ENCODE measurements at regions not wholly inside any gene's neighbourhood (a gene's known extent, or its start where the extent isn't known, plus 50 kb on each side); places are given as distances from the start of the nearest gene placed in this dataset.

DNA sequence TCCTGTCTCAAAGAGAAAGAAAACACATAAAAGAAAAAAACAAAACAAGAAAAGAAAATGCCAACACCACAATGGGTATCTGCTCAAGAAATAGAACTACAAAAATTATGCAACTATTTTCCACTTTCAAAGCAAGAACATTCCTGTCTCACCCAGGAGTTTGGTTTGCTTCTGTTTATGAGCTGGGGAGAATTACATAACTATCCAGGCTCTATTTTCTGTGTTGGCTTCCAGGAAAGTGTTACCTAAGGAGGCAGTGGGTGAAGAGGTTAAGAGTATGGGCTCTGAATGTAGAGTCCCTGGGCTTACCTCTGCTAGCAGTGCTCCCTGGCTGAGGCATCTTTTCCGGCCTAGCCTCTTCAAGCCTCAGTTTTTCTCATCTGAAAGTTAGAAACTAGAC, 426.7 kb downstream of the MIAT start:
- H3K9me3 ChIP-seq (replicated peaks in 1 of 2; ENCODE audit: control insufficient read depth in 2 of 2, insufficient read depth in 1 of 2, low read depth in 1 of 2, low read length in 2 of 2), result no peaks in the 10 kb centered on the region
- no peak overlapping the region for H3K18ac ChIP-seq (ENCODE audit: low read length)
- no peak overlapping the region for H2BK120ac ChIP-seq (ENCODE audit: low read depth, low read length)
- H2AK5ac ChIP-seq (ENCODE audit: low read depth, low read length), result no peak overlapping the region
- no peak overlapping the region for H2BK12ac ChIP-seq (ENCODE audit: low read length)
- no peak overlapping the region for H4K91ac ChIP-seq (ENCODE audit: low read depth, low read length, poor library complexity)
- H3K14ac ChIP-seq (ENCODE audit: low read length), result no peak overlapping the region
- H3K36me3 ChIP-seq (replicated peaks in 1 of 2; ENCODE audit: control insufficient read depth in 2 of 2, insufficient read depth in 2 of 2, low read length in 2 of 2), result no peaks in the 10 kb centered on the region
- no peak overlapping the region for H4K8ac ChIP-seq (ENCODE audit: low read depth, low read length)
- no peak overlapping the region for H3K4me2 ChIP-seq (ENCODE audit: insufficient read depth, low read length, poor library complexity, severe bottlenecking)
- WGBS, 2 donors (ENCODE audit: extremely low coverage in 2 of 2, insufficient read length in 2 of 2, insufficient replicate concordance in 1 of 2), result no CpG with 5 or more reads among the region's 1 CpG
- H3K27me3 ChIP-seq (ENCODE audit: control insufficient read depth in 3 of 3, insufficient read depth in 3 of 3, low read depth in 1 of 3, low read length in 3 of 3), result no peaks in the 10 kb centered on the region
- no peak overlapping the region for H2AFZ ChIP-seq (ENCODE audit: low read length)
- no peak overlapping the region for H3K9ac ChIP-seq (ENCODE audit: low read depth, low read length, poor library complexity)
- no peak overlapping the region for H3K4ac ChIP-seq (ENCODE audit: low read length)
- peaks cover 1 to 12% of the 10 kb centered on the region in 2 donors for H3K4me1 ChIP-seq (ENCODE audit: control insufficient read depth in 2 of 2, insufficient read depth in 1 of 2, low read depth in 1 of 2, low read length in 2 of 2)
- no peak for DNase-seq (ENCODE audit: low spot score)
- H2BK5ac ChIP-seq (ENCODE audit: low read length), result no peak overlapping the region
- no peak overlapping the region for H3K27ac ChIP-seq (replicated peaks; ENCODE audit: low read length)
- H3K23ac ChIP-seq (ENCODE audit: low read depth, low read length, poor library complexity), result no peak overlapping the region
- H3K79me1 ChIP-seq (ENCODE audit: low read depth, low read length), result no peaks in the 10 kb centered on the region
- no peak overlapping the region for H2BK15ac ChIP-seq (ENCODE audit: low read length)
- no peak overlapping the region for H3K4me3 ChIP-seq (ENCODE audit: low read length in 2 of 2)

DNA sequence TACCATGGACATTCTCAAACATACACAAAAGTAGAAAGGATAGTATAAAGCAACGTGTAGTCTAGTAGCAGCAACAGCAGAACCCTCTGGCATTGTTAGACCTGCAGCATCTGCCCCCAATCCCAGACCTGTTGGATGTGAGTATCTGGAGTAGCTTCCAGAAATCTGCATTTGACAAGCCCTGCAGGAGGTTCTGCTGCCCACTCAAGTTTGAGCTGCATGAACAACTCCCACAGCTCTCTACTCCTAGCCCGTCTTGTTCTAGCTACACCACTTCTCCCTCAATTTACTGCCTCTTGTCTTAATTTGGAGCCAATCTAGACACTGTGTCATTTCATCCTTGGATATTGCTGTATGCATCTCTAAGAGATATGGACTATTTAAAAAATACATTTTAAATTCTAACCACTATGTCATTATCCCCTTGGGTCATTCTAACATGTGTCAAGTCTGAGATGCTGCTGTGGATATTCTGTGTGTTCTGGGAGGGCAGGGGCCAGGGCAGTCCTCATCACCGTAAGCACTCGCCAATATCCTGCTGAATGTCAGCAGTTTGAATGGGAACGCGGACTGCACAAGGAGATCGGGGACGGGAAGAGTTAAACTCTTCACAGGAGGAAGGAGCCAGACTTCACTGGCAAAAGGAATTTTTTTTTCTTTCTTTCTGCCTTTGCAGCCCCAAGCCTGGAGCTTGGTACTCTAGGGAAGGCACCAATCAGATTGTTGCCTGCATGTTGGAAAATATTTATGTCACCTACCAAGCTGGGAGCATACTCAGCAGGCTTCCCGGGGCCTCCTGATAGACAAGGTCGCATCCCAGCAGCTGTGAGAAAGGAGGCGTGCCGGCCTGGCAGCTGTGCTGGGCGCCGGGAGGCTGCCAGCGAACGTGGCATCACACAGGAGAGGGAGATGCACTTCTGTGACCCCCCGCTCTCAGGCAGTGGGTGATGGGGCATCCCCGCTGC, 429.0 kb downstream of the MIAT start:
- Histone ChIP-seq H2AFZ (ENCODE audit: low read length) (peak overlapping the region; percentile 6), H3K18ac (ENCODE audit: low read length) (peak overlapping the region; percentile 66), H3K27me3 (ENCODE audit: control insufficient read depth in 3 of 3, insufficient read depth in 3 of 3, low read depth in 1 of 3, low read length in 3 of 3) (no peaks in the 10 kb centered on the region), H2BK15ac (ENCODE audit: low read length) (no peak overlapping the region), H3K4me2 (ENCODE audit: insufficient read depth, low read length, poor library complexity, severe bottlenecking) (no peak overlapping the region), H2BK5ac (ENCODE audit: low read length) (no peak overlapping the region), H2BK120ac (ENCODE audit: low read depth, low read length) (no peak overlapping the region), H3K79me1 (ENCODE audit: low read depth, low read length) (no peaks in the 10 kb centered on the region), H3K4ac (ENCODE audit: low read length) (no peak overlapping the region), H3K27ac (replicated peaks; ENCODE audit: low read length) (no peak overlapping the region), H3K4me1 (ENCODE audit: control insufficient read depth in 2 of 2, insufficient read depth in 1 of 2, low read depth in 1 of 2, low read length in 2 of 2) (peaks cover 0 to 12% of the 10 kb centered on the region in 2 donors), H3K9me3 (replicated peaks in 1 of 2; ENCODE audit: control insufficient read depth in 2 of 2, insufficient read depth in 1 of 2, low read depth in 1 of 2, low read length in 2 of 2) (no peaks in the 10 kb centered on the region), H4K8ac (ENCODE audit: low read depth, low read length) (no peak overlapping the region), H4K91ac (ENCODE audit: low read depth, low read length, poor library complexity) (no peak overlapping the region), H2AK5ac (ENCODE audit: low read depth, low read length) (peak overlapping the region; percentile 7), H3K14ac (ENCODE audit: low read length) (peak overlapping the region; percentile 83), H3K23ac (ENCODE audit: low read depth, low read length, poor library complexity) (peak overlapping the region; percentile 78), H2BK12ac (ENCODE audit: low read length) (no peak overlapping the region), H3K9ac (ENCODE audit: low read depth, low read length, poor library complexity) (no peak overlapping the region), H3K36me3 (replicated peaks in 1 of 2; ENCODE audit: control insufficient read depth in 2 of 2, insufficient read depth in 2 of 2, low read length in 2 of 2) (no peaks in the 10 kb centered on the region), H3K4me3 (ENCODE audit: low read length in 2 of 2) (no peak overlapping the region)
- WGBS, 2 donors (ENCODE audit: extremely low coverage in 2 of 2, insufficient read length in 2 of 2, insufficient replicate concordance in 1 of 2), result no CpG with 5 or more reads among the region's 18 CpGs
- no peak for DNase-seq (ENCODE audit: low spot score)

DNA sequence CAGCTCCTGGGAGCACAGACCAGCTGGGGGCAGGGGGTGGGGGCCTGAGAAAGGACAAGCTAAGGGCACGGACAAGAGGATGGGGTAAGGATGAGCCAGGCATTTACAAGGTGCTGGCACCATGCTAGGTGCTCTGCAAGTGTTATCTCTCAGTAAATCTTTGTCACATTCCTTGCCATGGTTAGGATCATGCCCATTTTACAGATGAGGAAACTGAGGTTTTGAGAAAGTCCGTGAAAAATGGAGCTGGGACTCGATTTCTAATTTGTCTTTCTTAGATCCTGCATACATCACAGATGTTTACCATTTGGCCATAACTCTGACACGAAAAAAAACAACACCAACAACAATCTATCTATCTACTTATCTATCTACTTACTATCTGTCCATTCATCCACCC, 429.7 kb downstream of the MIAT start:
- no peak overlapping the region for H4K8ac ChIP-seq (ENCODE audit: low read depth, low read length)
- H3K9ac ChIP-seq (ENCODE audit: low read depth, low read length, poor library complexity), result no peak overlapping the region
- no peak for DNase-seq (ENCODE audit: low spot score)
- no peak overlapping the region for H4K91ac ChIP-seq (ENCODE audit: low read depth, low read length, poor library complexity)
- H2AK5ac ChIP-seq (ENCODE audit: low read depth, low read length), result peak overlapping the region; percentile 7
- peaks cover 2 to 15% of the 10 kb centered on the region in 2 donors for H3K4me1 ChIP-seq (ENCODE audit: control insufficient read depth in 2 of 2, insufficient read depth in 1 of 2, low read depth in 1 of 2, low read length in 2 of 2)
- no peaks in the 10 kb centered on the region for H3K27me3 ChIP-seq (ENCODE audit: control insufficient read depth in 3 of 3, insufficient read depth in 3 of 3, low read depth in 1 of 3, low read length in 3 of 3)
- no peaks in the 10 kb centered on the region for H3K79me1 ChIP-seq (ENCODE audit: low read depth, low read length)
- peak overlapping the region; percentile 78 for H3K23ac ChIP-seq (ENCODE audit: low read depth, low read length, poor library complexity)
- H3K27ac ChIP-seq (replicated peaks; ENCODE audit: low read length), result no peak overlapping the region
- no peaks in the 10 kb centered on the region for H3K36me3 ChIP-seq (replicated peaks in 1 of 2; ENCODE audit: control insufficient read depth in 2 of 2, insufficient read depth in 2 of 2, low read length in 2 of 2)
- no peak overlapping the region for H3K4me2 ChIP-seq (ENCODE audit: insufficient read depth, low read length, poor library complexity, severe bottlenecking)
- peak overlapping the region; percentile 66 for H3K18ac ChIP-seq (ENCODE audit: low read length)
- no peaks in the 10 kb centered on the region for H3K9me3 ChIP-seq (replicated peaks in 1 of 2; ENCODE audit: control insufficient read depth in 2 of 2, insufficient read depth in 1 of 2, low read depth in 1 of 2, low read length in 2 of 2)
- peak overlapping the region; percentile 6 for H2AFZ ChIP-seq (ENCODE audit: low read length)
- H3K4me3 ChIP-seq (ENCODE audit: low read length in 2 of 2), result no peak overlapping the region
- H3K14ac ChIP-seq (ENCODE audit: low read length), result peak overlapping the region; percentile 83
- H2BK5ac ChIP-seq (ENCODE audit: low read length), result no peak overlapping the region
- no peak overlapping the region for H2BK120ac ChIP-seq (ENCODE audit: low read depth, low read length)
- H2BK15ac ChIP-seq (ENCODE audit: low read length), result no peak overlapping the region
- no peak overlapping the region for H2BK12ac ChIP-seq (ENCODE audit: low read length)
- H3K4ac ChIP-seq (ENCODE audit: low read length), result no peak overlapping the region
- 100% methylated on average over 1 of the region's 4 CpGs; no CpG with 5 or more reads in 1 of the 2 donors for WGBS, 2 donors (ENCODE audit: extremely low coverage in 2 of 2, insufficient read length in 2 of 2, insufficient replicate concordance in 1 of 2)

DNA sequence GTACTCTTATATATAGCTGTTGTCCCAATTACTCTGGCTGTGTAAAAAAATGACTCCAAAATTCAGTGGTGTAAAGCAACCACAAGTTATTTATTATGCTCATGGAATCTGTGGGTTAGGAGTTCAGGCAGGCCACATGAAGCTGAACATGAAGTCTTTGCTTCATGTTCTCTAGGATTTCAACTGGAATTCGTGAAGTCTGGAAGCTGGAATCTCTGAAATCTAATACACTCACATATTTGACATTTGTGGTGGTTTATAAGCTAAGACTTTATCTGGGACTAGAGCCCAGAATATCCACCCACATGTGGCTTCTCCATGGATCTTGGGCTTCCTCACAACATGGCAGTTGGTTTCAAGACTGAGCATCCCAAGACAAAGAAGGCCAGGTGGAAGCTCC, 430.6 kb downstream of the MIAT start:
- Histone ChIP-seq H3K14ac (ENCODE audit: low read length) (no peak overlapping the region), H2BK120ac (ENCODE audit: low read depth, low read length) (no peak overlapping the region), H3K4me1 (ENCODE audit: control insufficient read depth in 2 of 2, insufficient read depth in 1 of 2, low read depth in 1 of 2, low read length in 2 of 2) (peaks cover 4 to 15% of the 10 kb centered on the region in 2 donors), H3K4me2 (ENCODE audit: insufficient read depth, low read length, poor library complexity, severe bottlenecking) (no peak overlapping the region), H2BK12ac (ENCODE audit: low read length) (no peak overlapping the region), H3K9ac (ENCODE audit: low read depth, low read length, poor library complexity) (no peak overlapping the region), H2BK5ac (ENCODE audit: low read length) (no peak overlapping the region), H4K8ac (ENCODE audit: low read depth, low read length) (no peak overlapping the region), H3K27me3 (ENCODE audit: control insufficient read depth in 3 of 3, insufficient read depth in 3 of 3, low read depth in 1 of 3, low read length in 3 of 3) (peaks cover 0 to 3% (median 0%) of the 10 kb centered on the region in 3 experiments), H3K79me1 (ENCODE audit: low read depth, low read length) (peaks cover 3% of the 10 kb centered on the region), H3K4ac (ENCODE audit: low read length) (no peak overlapping the region), H3K23ac (ENCODE audit: low read depth, low read length, poor library complexity) (no peak overlapping the region), H4K91ac (ENCODE audit: low read depth, low read length, poor library complexity) (no peak overlapping the region), H2AK5ac (ENCODE audit: low read depth, low read length) (no peak overlapping the region), H3K18ac (ENCODE audit: low read length) (no peak overlapping the region), H3K4me3 (ENCODE audit: low read length in 2 of 2) (no peak overlapping the region), H2BK15ac (ENCODE audit: low read length) (no peak overlapping the region), H3K27ac (replicated peaks; ENCODE audit: low read length) (no peak overlapping the region), H3K9me3 (replicated peaks in 1 of 2; ENCODE audit: control insufficient read depth in 2 of 2, insufficient read depth in 1 of 2, low read depth in 1 of 2, low read length in 2 of 2) (peaks cover 0 to 4% of the 10 kb centered on the region in 2 donors), H2AFZ (ENCODE audit: low read length) (no peak overlapping the region), H3K36me3 (replicated peaks in 1 of 2; ENCODE audit: control insufficient read depth in 2 of 2, insufficient read depth in 2 of 2, low read length in 2 of 2) (peaks cover 0 to 3% of the 10 kb centered on the region in 2 donors)
- no CpG with 5 or more reads among the region's 1 CpG for WGBS, 2 donors (ENCODE audit: extremely low coverage in 2 of 2, insufficient read length in 2 of 2, insufficient replicate concordance in 1 of 2)
- no peak for DNase-seq (ENCODE audit: low spot score)

Measured in neuronal stem cell (in vitro differentiated cells).